Natural killer cell (primary cell): ENCODE measurements at regions not wholly inside any gene's neighbourhood (a gene's known extent, or its start where the extent isn't known, plus 50 kb on each side); places are given as distances from the start of the nearest gene placed in this dataset.

Source experiments
- ATAC-seq, 3 donors: fragments of 150-1000 bp in 2 of 3; fragments of 200-7000 bp in 1 of 3; cut with Tn5 transposase; 1 replicate in 1 of 3; 2 replicates in 2 of 3; pipeline ENCODE4 v1.10.0; 2021; ENCODE audit warnings: mild to moderate bottlenecking in 2 of 3, moderate library complexity in 2 of 3
- DNase-seq, 2 donors: peaks; one replicate each; pipeline versions ENCODE4 v3.0.0 to v3.0.0-alpha.2; 2013 to 2021; ENCODE audit warnings: mixed read lengths in 1 of 2
- H3K27ac ChIP-seq: one replicate; pipeline ENCODE4 v1.5.1; 2013; ENCODE audit warnings: mild to moderate bottlenecking, low read length
- H3K27me3 ChIP-seq: one replicate; pipeline ENCODE4 v1.6.1; 2013; ENCODE audit warnings: low read length; ENCODE audit not compliant: control insufficient read depth, insufficient read depth
- H3K36me3 ChIP-seq: one replicate; pipeline ENCODE4 v1.6.1; 2013; ENCODE audit warnings: low read length; ENCODE audit not compliant: control insufficient read depth, insufficient read depth
- H3K4me1 ChIP-seq: one replicate; pipeline ENCODE4 v1.6.1; 2013; ENCODE audit warnings: low read length; ENCODE audit not compliant: control insufficient read depth, insufficient read depth
- H3K4me3 ChIP-seq: one replicate; pipeline ENCODE4 v1.5.1; 2013; ENCODE audit warnings: low read length
- H3K9me3 ChIP-seq: one replicate; pipeline ENCODE4 v1.6.1; 2013; ENCODE audit warnings: low read length; ENCODE audit not compliant: control insufficient read depth, insufficient read depth
- H3K27ac Mint-ChIP-seq, 2 donors: one replicate each; pipeline ENCODE4 v1.8.0; 2022; ENCODE audit warnings: mild to moderate bottlenecking in 2 of 2, mixed read lengths in 2 of 2, moderate library complexity in 1 of 2
- H3K27me3 Mint-ChIP-seq, 2 donors: one replicate each; pipeline ENCODE4 v1.8.0; 2022; ENCODE audit warnings: low read depth in 2 of 2, mixed read lengths in 2 of 2
- H3K36me3 Mint-ChIP-seq: one replicate; pipeline ENCODE4 v1.8.0; 2022; ENCODE audit warnings: mixed read lengths
- H3K4me1 Mint-ChIP-seq, 2 donors: one replicate each; pipeline ENCODE4 v1.8.0; 2022; ENCODE audit warnings: mixed read lengths in 2 of 2
- H3K4me3 Mint-ChIP-seq: one replicate; pipeline ENCODE4 v1.8.0; 2022; ENCODE audit warnings: mild to moderate bottlenecking, moderate library complexity, mixed read lengths
- H3K9me3 Mint-ChIP-seq, 2 donors: one replicate each; pipeline ENCODE4 v1.8.0; 2022; ENCODE audit warnings: mixed read lengths in 2 of 2
- CTCF ChIP-seq: fragments of 200-600 bp; IDR thresholded peaks from one replicate; pipeline ENCODE4 v1.8.0; 2022; ENCODE audit warnings: antibody characterized with exemption
- WGBS: methylation state at CpG from one replicate; pipeline ENCODE4 v1.1.7; 2013; ENCODE audit warnings: missing lambda C conversion rate; ENCODE audit not compliant: insufficient coverage; 5-methylcytosine and 5-hydroxymethylcytosine counted together
- intact Hi-C: fragments of 100-400 bp; cut with micrococcal nuclease; formaldehyde crosslinking; loops from one replicate; pipeline ENCODE4 v1.14.2; 2022

- Mint-ChIP-seq H3K36me3 (no peaks in the 10 kb centered on the region), H3K4me1 (peaks cover 15% of the 10 kb centered on the region in 2 donors), H3K27ac (no peak overlapping the region), H3K9me3 (peaks cover 0 to 2% of the 10 kb centered on the region in 2 donors), H3K4me3 (no peak overlapping the region), H3K27me3 (no peaks in the 10 kb centered on the region)
- H3K27me3 ChIP-seq, result no peaks in the 10 kb centered on the region
- H3K4me3 ChIP-seq, result no peak overlapping the region
- intact Hi-C loops, result no loop called here
- no peak for TF ChIP-seq CTCF
- H3K4me1 ChIP-seq, result peaks cover 7% of the 10 kb centered on the region
- DNase-seq, result no peak
- no peaks in the 10 kb centered on the region for H3K36me3 ChIP-seq
- no peak overlapping the region for H3K27ac ChIP-seq
- no peak for ATAC-seq
- no peaks in the 10 kb centered on the region for H3K9me3 ChIP-seq
Measured at GRCh38 chr1:199157494-199157893, 518.7 kb downstream of the PTPRC start.

DNA sequence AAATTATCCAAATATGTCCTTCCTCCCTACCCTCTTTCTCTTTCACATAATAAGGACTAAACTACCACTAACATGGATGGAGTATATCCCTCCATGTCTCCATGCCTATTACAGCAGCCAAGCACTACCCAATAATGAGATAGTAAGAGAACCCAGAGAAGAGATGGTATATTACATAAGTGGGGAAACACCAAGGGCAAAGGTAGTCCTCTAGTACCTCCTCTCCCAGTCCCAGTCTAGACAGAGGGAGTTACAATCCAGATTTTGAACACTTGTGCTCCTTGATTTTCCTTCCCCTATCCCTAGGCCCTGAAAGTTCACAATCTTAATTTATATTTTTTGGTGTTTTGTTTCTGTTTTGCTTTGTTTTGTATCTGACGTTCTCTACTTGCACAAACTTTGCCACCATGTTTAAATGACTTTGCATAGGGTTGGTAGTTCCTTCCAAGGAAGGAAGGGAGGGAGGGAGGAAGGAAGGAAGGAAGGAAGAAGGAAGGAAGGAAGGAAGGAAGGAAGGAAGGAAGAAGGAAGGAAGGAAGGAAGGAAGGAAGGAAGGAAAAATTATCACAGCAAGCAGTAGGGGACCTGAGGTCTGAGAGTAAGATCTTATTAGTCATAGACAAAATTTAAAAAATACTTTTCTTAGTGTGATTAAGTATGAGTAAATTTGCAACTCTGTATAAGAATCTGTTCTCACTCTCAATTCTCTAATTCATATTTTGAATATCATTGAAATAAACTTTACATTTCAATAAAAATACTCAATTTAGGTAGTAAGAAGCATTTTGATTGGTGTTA, 521.9 kb downstream of the PTPRC start:
- no peak for ATAC-seq
- no peak overlapping the region for H3K4me3 Mint-ChIP-seq
- no peaks in the 10 kb centered on the region for H3K9me3 ChIP-seq
- H3K36me3 ChIP-seq, result no peaks in the 10 kb centered on the region
- no peak for DNase-seq
- no peak overlapping the region for H3K27ac ChIP-seq
- H3K36me3 Mint-ChIP-seq, result no peaks in the 10 kb centered on the region
- peaks cover 0 to 2% of the 10 kb centered on the region in 2 donors for H3K9me3 Mint-ChIP-seq
- H3K4me3 ChIP-seq, result no peak overlapping the region
- 80% methylated on average over 1 of the region's 1 CpG for WGBS
- H3K27me3 Mint-ChIP-seq, result no peaks in the 10 kb centered on the region
- peaks cover 35 to 39% of the 10 kb centered on the region in 2 donors for H3K4me1 Mint-ChIP-seq
- peak overlapping the region in 1 of 2 donors; percentile 65 for H3K27ac Mint-ChIP-seq
- no peaks in the 10 kb centered on the region for H3K27me3 ChIP-seq
- no peak for TF ChIP-seq CTCF
- H3K4me1 ChIP-seq, result peaks cover 9% of the 10 kb centered on the region
- intact Hi-C loops, result no loop called here

GRCh38 chr1:199161319-199161680, 522.5 kb downstream of the PTPRC start:
- H3K27me3 Mint-ChIP-seq, result no peaks in the 10 kb centered on the region
- H3K36me3 Mint-ChIP-seq, result no peaks in the 10 kb centered on the region
- no peak overlapping the region for H3K4me3 ChIP-seq
- peaks cover 9% of the 10 kb centered on the region for H3K4me1 ChIP-seq
- no peak for DNase-seq
- H3K27ac ChIP-seq, result no peak overlapping the region
- no peak for ATAC-seq
- H3K27ac Mint-ChIP-seq, result peak overlapping the region; percentile 87
- peaks cover 0 to 2% of the 10 kb centered on the region in 2 donors for H3K9me3 Mint-ChIP-seq
- TF ChIP-seq CTCF, result no peak
- peaks cover 35 to 39% of the 10 kb centered on the region in 2 donors for H3K4me1 Mint-ChIP-seq
- H3K27me3 ChIP-seq, result no peaks in the 10 kb centered on the region
- no peaks in the 10 kb centered on the region for H3K9me3 ChIP-seq
- no peak overlapping the region for H3K4me3 Mint-ChIP-seq
- intact Hi-C loops, result no loop called here
- H3K36me3 ChIP-seq, result no peaks in the 10 kb centered on the region

DNA sequence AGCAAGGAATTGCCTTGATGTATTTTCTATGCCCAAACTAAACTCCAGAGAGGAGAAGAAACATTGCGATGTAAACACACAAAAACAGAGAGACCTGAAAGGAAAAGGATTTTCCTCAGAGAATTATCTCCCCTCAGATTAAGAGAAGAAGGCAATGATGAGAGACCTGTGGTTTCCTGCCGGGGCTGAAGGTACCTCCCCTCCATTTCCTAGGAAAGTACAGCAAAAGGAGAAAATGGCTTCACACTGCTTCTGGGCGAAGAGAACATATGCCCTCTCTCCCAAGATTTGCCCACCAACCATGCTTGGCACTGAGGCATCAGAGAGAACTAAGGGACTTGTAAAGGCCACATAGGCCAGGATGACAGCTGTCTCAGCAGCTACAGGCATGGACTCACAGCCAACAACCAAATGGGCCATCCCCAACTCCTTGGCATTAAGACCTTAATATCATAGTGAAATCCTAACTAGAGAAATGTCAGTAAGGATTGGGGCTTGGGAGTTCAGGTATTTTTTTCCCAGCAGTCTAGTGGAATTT, 523.0 kb downstream of the PTPRC start:
- DNase-seq, result no peak
- H3K36me3 ChIP-seq, result no peaks in the 10 kb centered on the region
- H3K27ac ChIP-seq, result no peak overlapping the region
- H3K4me1 ChIP-seq, result peaks cover 9% of the 10 kb centered on the region
- no peaks in the 10 kb centered on the region for H3K27me3 ChIP-seq
- ATAC-seq, result no peak
- H3K27me3 Mint-ChIP-seq, result no peaks in the 10 kb centered on the region
- WGBS, result 58% methylated on average over 2 of the region's 3 CpGs
- no peaks in the 10 kb centered on the region for H3K36me3 Mint-ChIP-seq
- peak overlapping the region; percentile 87 for H3K27ac Mint-ChIP-seq
- H3K9me3 Mint-ChIP-seq, result peaks cover 0 to 2% of the 10 kb centered on the region in 2 donors
- no peaks in the 10 kb centered on the region for H3K9me3 ChIP-seq
- no peak overlapping the region for H3K4me3 ChIP-seq
- TF ChIP-seq CTCF, result no peak
- peaks cover 35 to 39% of the 10 kb centered on the region in 2 donors for H3K4me1 Mint-ChIP-seq
- intact Hi-C loops, result no loop called here
- no peak overlapping the region for H3K4me3 Mint-ChIP-seq
